Erythroblast (primary cell): ENCODE measurements at regions not wholly inside any gene's neighbourhood (a gene's known extent, or its start where the extent isn't known, plus 50 kb on each side); places are given as distances from the start of the nearest gene placed in this dataset.

Source experiments
- GATA1 ChIP-seq: IDR thresholded peaks from 2 replicates; pipeline ENCODE4 v1.6.1; 2011; ENCODE audit warnings: low read depth, mild to moderate bottlenecking, control low read depth, low read length, moderate library complexity
- POLR2A ChIP-seq: IDR thresholded peaks from 2 replicates; pipeline ENCODE4 v1.6.1; 2011; ENCODE audit warnings: mild to moderate bottlenecking, low read length

DNA sequence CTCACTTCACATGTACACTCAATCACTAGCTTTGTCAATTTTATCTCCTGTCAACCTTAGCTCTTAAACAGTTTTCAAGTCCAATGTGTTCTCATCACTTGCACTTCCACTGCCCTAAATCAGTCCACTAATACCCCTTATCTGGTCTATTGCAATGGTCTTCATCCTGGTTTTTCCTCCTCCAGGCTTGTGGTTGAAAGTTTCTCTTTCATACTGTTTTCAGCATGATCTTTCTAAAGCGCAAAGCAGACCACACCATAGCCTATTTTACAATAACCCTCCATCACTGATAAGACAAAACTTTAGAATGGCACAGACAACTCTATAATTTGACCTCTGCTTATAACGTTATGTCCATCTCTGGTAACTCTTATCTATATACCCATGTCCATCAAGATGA is 62.0 kb upstream of the DDHD1 start:
- TF ChIP-seq POLR2A (no peak), GATA1 (no peak)
